HepG2 (cell line): ENCODE measurements at regions not wholly inside any gene's neighbourhood (a gene's known extent, or its start where the extent isn't known, plus 50 kb on each side); places are given as distances from the start of the nearest gene placed in this dataset.
A peak's percentile ranks its signal among the peaks of the same experiment; 100 is the strongest.

Source experiments
- ATAC-seq: fragments of 200-7000 bp; cut with Tn5 transposase; 3 replicates; pipeline ENCODE4 v1.9.1; 2020; ENCODE audit warnings: mild to moderate bottlenecking, moderate library complexity
- BruUV-seq: library from RNA; stranded (reverse); fragments of 400-500 nt; replicated peaks from 2 replicates; lab custom pipeline; 2021; lab: Mats Ljungman, UMichigan
- CTCF ChIA-PET: fragments of 300-600 bp; formaldehyde crosslinking; extraction: SDS; loops from one replicate; lab custom pipeline; 2021; ENCODE audit warnings: low total read pairs, inconsistent platforms, low intra/inter-chr PET ratio; lab: Yijun Ruan, JAX
- POLR2A ChIA-PET: fragments of 350-600 bp; sonication (Branson Sonifier 250); formaldehyde crosslinking; loops from one replicate; lab custom pipeline; 2020; ENCODE audit warnings: antibody characterized with exemption, inconsistent platforms; lab: Yijun Ruan, JAX
- DNase-seq: peaks from one replicate; pipeline ENCODE4 v3.0.0-alpha.2; 2015; ENCODE audit warnings: low spot score
- FAIRE-seq: peaks from 3 replicates; lab custom pipeline; 2011; peaks lifted over from hg19 to GRCh38; lab: Jason Lieb, UNC
- H2AFZ ChIP-seq: one replicate; pipeline ENCODE4 v1.6.1; 2011; ENCODE audit warnings: low read length, inconsistent platforms
- H3K27ac ChIP-seq: fragments of 300-600 bp; 3 replicates; pipeline ENCODE4 v1.8.0; 2011; ENCODE audit warnings: mixed run types, mild to moderate bottlenecking, mixed read lengths, low read length, inconsistent platforms; ENCODE audit not compliant: insufficient read depth; ENCODE audit errors: extremely low read length
- H3K27me3 ChIP-seq, 2 experiments: fragments of 200-600 bp in 1 of 2; 2 replicates in 1 of 2; 3 replicates in 1 of 2; pipeline versions ENCODE4 v1.6.0 to v1.8.0; 2011; ENCODE audit warnings: low read length in 2 of 2, mild to moderate bottlenecking in 2 of 2, moderate library complexity in 2 of 2, inconsistent platforms in 1 of 2; ENCODE audit not compliant: insufficient read depth in 2 of 2, control insufficient read depth in 1 of 2
- H3K36me3 ChIP-seq, 2 experiments: fragments of 200-600 bp in 1 of 2; replicated peaks in 1 of 2; 2 replicates in 1 of 2; 3 replicates in 1 of 2; pipeline versions ENCODE4 v1.5.1 to v1.8.0; 2011; ENCODE audit warnings: low read length in 2 of 2, inconsistent platforms in 1 of 2; ENCODE audit not compliant: insufficient read depth in 2 of 2, control insufficient read depth in 1 of 2
- H3K4me1 ChIP-seq: 2 replicates; pipeline ENCODE4 v1.5.1; 2012; ENCODE audit warnings: low read length, inconsistent platforms; ENCODE audit not compliant: insufficient read depth
- H3K4me2 ChIP-seq: 2 replicates; pipeline ENCODE4 v1.6.0; 2011; ENCODE audit warnings: low read depth, low read length, inconsistent platforms
- H3K4me3 ChIP-seq, 3 experiments: fragments of 200-600 bp in 1 of 3; sonication (generic), shearing (Covaris generic) in 1 of 3; replicated peaks in 1 of 3; 2 replicates each; pipeline ENCODE4 v1.5.1; 2011 to 2016; ENCODE audit warnings: low read length in 3 of 3, inconsistent platforms in 2 of 3, low read depth in 2 of 3, mild to moderate bottlenecking in 2 of 3, control low read depth in 1 of 3, mixed read lengths in 1 of 3; ENCODE audit not compliant: insufficient read depth in 1 of 3
- H3K79me2 ChIP-seq: one replicate; pipeline ENCODE4 v1.6.1; 2011; ENCODE audit warnings: low read length, inconsistent platforms; ENCODE audit not compliant: insufficient read depth
- H3K9ac ChIP-seq: 2 replicates; pipeline ENCODE4 v1.6.0; 2011; ENCODE audit warnings: mild to moderate bottlenecking, low read depth, low read length, inconsistent platforms; ENCODE audit not compliant: insufficient read depth
- H3K9me3 ChIP-seq: 2 replicates; pipeline ENCODE4 v1.5.1; 2012; ENCODE audit warnings: mild to moderate bottlenecking, low read length
- H4K20me1 ChIP-seq: 2 replicates; pipeline ENCODE4 v1.6.0; 2011; ENCODE audit warnings: inconsistent platforms, mild to moderate bottlenecking, low read length, moderate library complexity; ENCODE audit not compliant: insufficient read depth
- CEBPB ChIP-seq: IDR thresholded peaks from 2 replicates; pipeline ENCODE4 v1.6.1; 2011; ENCODE audit warnings: low read depth, low read length, improper control_type of control experiment, borderline replicate concordance
- CEBPG ChIP-seq: IDR thresholded peaks from 2 replicates; pipeline ENCODE4 v1.6.1; 2016
- ELF3 ChIP-seq: IDR thresholded peaks from 2 replicates; pipeline ENCODE4 v1.6.1; 2016; ENCODE audit warnings: missing genetic modification reagents, missing compliant biosample characterization
- FOXK1 ChIP-seq: sonication (generic); formaldehyde crosslinking; IDR thresholded peaks from 2 replicates; pipeline ENCODE4 v1.4.0; 2020; ENCODE audit warnings: low read depth, missing genetic modification reagents, borderline replicate concordance
- HOXA3 ChIP-seq: sonication (generic); formaldehyde crosslinking; IDR thresholded peaks from 2 replicates; pipeline ENCODE4 v1.5.0; 2020; ENCODE audit warnings: missing genetic modification reagents
- KDM5A ChIP-seq: fragments of 200-600 bp; sonication (generic); IDR thresholded peaks from 2 replicates; pipeline ENCODE4 v1.7.0; 2018; ENCODE audit warnings: antibody characterized with exemption, mild to moderate bottlenecking, low read length, borderline replicate concordance
- NCOA1 ChIP-seq: sonication (generic); formaldehyde crosslinking; IDR thresholded peaks from 2 replicates; pipeline ENCODE4 v1.9.0; 2021; ENCODE audit warnings: missing genetic modification reagents
- PHB2 ChIP-seq: fragments of 450-650 bp; IDR thresholded peaks from 2 replicates; pipeline ENCODE4 v1.6.1; 2018; ENCODE audit not compliant: partially characterized antibody
- ZKSCAN8 ChIP-seq: IDR thresholded peaks from 2 replicates; pipeline ENCODE4 v1.6.1; 2016; ENCODE audit warnings: borderline replicate concordance, missing genetic modification reagents, missing compliant biosample characterization
- ZNF276 ChIP-seq: sonication (generic); formaldehyde crosslinking; IDR thresholded peaks from 2 replicates; pipeline ENCODE4 v1.4.0; 2020; ENCODE audit warnings: mild to moderate bottlenecking, low read depth, missing genetic modification reagents
- ZNF317 ChIP-seq: sonication (generic); formaldehyde crosslinking; IDR thresholded peaks from 2 replicates; pipeline ENCODE4 v1.5.0; 2020; ENCODE audit warnings: mild to moderate bottlenecking, missing genetic modification reagents
- WGBS: methylation state at CpG from one replicate; pipeline ENCODE4 v1.1.6; 2017; ENCODE audit warnings: low lambda C conversion rate; 5-methylcytosine and 5-hydroxymethylcytosine counted together
- in situ Hi-C: cut with HindIII; loops from 2 replicates; pipeline ENCODE4 v1.10.0; 2017; ENCODE audit warnings: low pct_unique_long_range_greater_than_20kb; ENCODE audit not compliant: extremely low pct_ligation_motif_present
- intact Hi-C: fragments of 100-400 bp; cut with micrococcal nuclease; formaldehyde crosslinking; loops from one replicate; pipeline ENCODE4 v1.10.0; 2022; ENCODE audit not compliant: unreplicated experiment
- TF ChIP-seq, protein P1 (sequence below): sonication (generic); formaldehyde crosslinking; IDR thresholded peaks from 2 replicates; pipeline ENCODE4 v1.5.0; 2020; ENCODE audit warnings: mild to moderate bottlenecking, missing genetic modification reagents, moderate library complexity
- TF ChIP-seq, protein P2 (sequence below): sonication (generic); formaldehyde crosslinking; conservative IDR thresholded peaks from 2 replicates; pipeline ENCODE4 v1.8.0; 2022; ENCODE audit warnings: low read depth, missing genetic modification reagents

GRCh38 chr15:49789436-49789835, 168.6 kb downstream of the DTWD1 start:
- Histone ChIP-seq H3K27ac (no peak overlapping the region), H3K9ac (no peak overlapping the region), H3K4me1 (no peaks in the 10 kb centered on the region), H3K79me2 (no peaks in the 10 kb centered on the region), H3K36me3 (no peaks in the 10 kb centered on the region), H4K20me1 (no peaks in the 10 kb centered on the region), H3K9me3 (peaks cover 24% of the 10 kb centered on the region), H3K27me3 (no peaks in the 10 kb centered on the region), H2AFZ (no peak overlapping the region), H3K4me3 (no peak overlapping the region), H3K4me2 (no peak overlapping the region)
- no TSS peak for BruUV-seq
- TF ChIP-seq HOXA3 (CRISPR knock-in tag): no peak
- peak; percentile 98 for TF ChIP-seq ZNF317 (CRISPR knock-in tag)
- TF ChIP-seq ZKSCAN8: no peak
- ChIA-PET POLR2A (no interaction called here), CTCF (no interaction called here)
- intact Hi-C loops (no loop called here), in situ Hi-C loops (no loop called here)
- no peak for FAIRE-seq
- no peak for DNase-seq
- ATAC-seq: no peak

DNA sequence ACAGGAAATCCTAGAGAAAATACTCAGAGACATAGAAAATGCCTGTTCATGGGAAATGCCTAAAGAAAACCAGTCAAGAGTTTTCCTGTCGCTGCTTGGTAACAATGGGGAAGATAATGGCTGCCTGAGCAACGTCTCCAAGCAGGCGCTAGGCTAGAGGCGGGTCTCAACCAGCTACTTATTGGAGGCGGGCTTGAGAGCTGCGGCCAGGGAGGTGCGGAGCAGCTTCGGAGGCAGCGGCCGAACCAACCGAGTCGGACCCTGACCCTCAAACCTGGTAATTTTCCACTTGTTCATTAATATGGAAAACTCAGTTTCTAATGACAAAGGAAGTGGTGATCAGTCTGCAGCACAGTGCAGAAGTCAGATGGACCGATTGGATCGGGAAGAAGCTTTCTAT, 173.1 kb downstream of the DTWD1 start:
- TF ChIP-seq PHB2 (no peak), NCOA1 (no peak), CEBPG (CRISPR knock-in tag) (no peak), ELF3 (CRISPR knock-in tag) (no peak), CEBPB (no peak), ZNF276 (CRISPR knock-in tag) (no peak), FOXK1 (CRISPR knock-in tag) (no peak), KDM5A (no peak)
- TF ChIP-seq, protein P1, sequence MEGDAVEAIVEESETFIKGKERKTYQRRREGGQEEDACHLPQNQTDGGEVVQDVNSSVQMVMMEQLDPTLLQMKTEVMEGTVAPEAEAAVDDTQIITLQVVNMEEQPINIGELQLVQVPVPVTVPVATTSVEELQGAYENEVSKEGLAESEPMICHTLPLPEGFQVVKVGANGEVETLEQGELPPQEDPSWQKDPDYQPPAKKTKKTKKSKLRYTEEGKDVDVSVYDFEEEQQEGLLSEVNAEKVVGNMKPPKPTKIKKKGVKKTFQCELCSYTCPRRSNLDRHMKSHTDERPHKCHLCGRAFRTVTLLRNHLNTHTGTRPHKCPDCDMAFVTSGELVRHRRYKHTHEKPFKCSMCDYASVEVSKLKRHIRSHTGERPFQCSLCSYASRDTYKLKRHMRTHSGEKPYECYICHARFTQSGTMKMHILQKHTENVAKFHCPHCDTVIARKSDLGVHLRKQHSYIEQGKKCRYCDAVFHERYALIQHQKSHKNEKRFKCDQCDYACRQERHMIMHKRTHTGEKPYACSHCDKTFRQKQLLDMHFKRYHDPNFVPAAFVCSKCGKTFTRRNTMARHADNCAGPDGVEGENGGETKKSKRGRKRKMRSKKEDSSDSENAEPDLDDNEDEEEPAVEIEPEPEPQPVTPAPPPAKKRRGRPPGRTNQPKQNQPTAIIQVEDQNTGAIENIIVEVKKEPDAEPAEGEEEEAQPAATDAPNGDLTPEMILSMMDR: no peak
- TF ChIP-seq, protein P2, sequence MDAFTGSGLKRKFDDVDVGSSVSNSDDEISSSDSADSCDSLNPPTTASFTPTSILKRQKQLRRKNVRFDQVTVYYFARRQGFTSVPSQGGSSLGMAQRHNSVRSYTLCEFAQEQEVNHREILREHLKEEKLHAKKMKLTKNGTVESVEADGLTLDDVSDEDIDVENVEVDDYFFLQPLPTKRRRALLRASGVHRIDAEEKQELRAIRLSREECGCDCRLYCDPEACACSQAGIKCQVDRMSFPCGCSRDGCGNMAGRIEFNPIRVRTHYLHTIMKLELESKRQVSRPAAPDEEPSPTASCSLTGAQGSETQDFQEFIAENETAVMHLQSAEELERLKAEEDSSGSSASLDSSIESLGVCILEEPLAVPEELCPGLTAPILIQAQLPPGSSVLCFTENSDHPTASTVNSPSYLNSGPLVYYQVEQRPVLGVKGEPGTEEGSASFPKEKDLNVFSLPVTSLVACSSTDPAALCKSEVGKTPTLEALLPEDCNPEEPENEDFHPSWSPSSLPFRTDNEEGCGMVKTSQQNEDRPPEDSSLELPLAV (CRISPR knock-in tag): no peak
- 32% methylated on average over 13 of the region's 14 CpGs for WGBS
- Histone ChIP-seq H3K4me1 (no peaks in the 10 kb centered on the region), H3K9ac (no peak overlapping the region), H3K27ac (no peak overlapping the region), H3K27me3 (no peaks in the 10 kb centered on the region; a peak in 1 of 5 replicates), H3K4me3 (no peak overlapping the region), H3K4me2 (no peak overlapping the region), H3K9me3 (peaks cover 18% of the 10 kb centered on the region), H4K20me1 (no peaks in the 10 kb centered on the region), H3K79me2 (no peaks in the 10 kb centered on the region), H2AFZ (no peak overlapping the region), H3K36me3 (no peaks in the 10 kb centered on the region)
- POLR2A ChIA-PET: no interaction called here
- no peak for FAIRE-seq
- in situ Hi-C loops (no loop called here), intact Hi-C loops (no loop called here)
- CTCF ChIA-PET: no interaction called here
- ATAC-seq: no peak
- DNase-seq: no peak
- BruUV-seq: no TSS peak
